Kidney epithelial cell (primary cell): ENCODE measurements at regions not wholly inside any gene's neighbourhood (a gene's known extent, or its start where the extent isn't known, plus 50 kb on each side); places are given as distances from the start of the nearest gene placed in this dataset.
"Not testable (repeated sequence)": the region's sequence is repeated elsewhere in the genome, so short reads cannot be mapped to it uniquely, and the experiment has no call there.

Experiments used
- DNase-seq: peaks from one replicate; pipeline ENCODE4 v3.0.0-alpha.2; 2010; ENCODE audit warnings: low read depth
- H3K27me3 ChIP-seq: 2 replicates; pipeline ENCODE4 v1.6.0; 2011; ENCODE audit warnings: low read length; ENCODE audit not compliant: control insufficient read depth, insufficient read depth
- H3K36me3 ChIP-seq: 2 replicates; pipeline ENCODE4 v1.5.1; 2011; ENCODE audit warnings: low read length; ENCODE audit not compliant: control insufficient read depth, insufficient read depth
- H3K4me3 ChIP-seq: 2 replicates; pipeline ENCODE4 v1.5.1; 2011; ENCODE audit warnings: low read depth, mild to moderate bottlenecking, control low read depth, low read length
- CTCF ChIP-seq: IDR thresholded peaks from 2 replicates; pipeline ENCODE4 v1.5.1; 2011; ENCODE audit warnings: mild to moderate bottlenecking, moderate library complexity, low read length, control low read depth, inconsistent platforms; ENCODE audit not compliant: insufficient read depth, poor library complexity, severe bottlenecking

- no peak for DNase-seq
- TF ChIP-seq CTCF = no peak
- H3K27me3 ChIP-seq = no peaks in the 10 kb centered on the region
- H3K36me3 ChIP-seq = no peaks in the 10 kb centered on the region
- H3K4me3 ChIP-seq = no peak overlapping the region
Measured at GRCh38 chr2:194464964-194465638, 1191.9 kb upstream of the SLC39A10 start.

- not testable (repeated sequence) for H3K4me3 ChIP-seq
Measured at GRCh38 chr2:194462883-194463282, 1194.1 kb upstream of the SLC39A10 start.

GRCh38 chr2:194455358-194455757, 1201.7 kb upstream of the SLC39A10 start:
- no peak for TF ChIP-seq CTCF
- Histone ChIP-seq H3K36me3 (no peaks in the 10 kb centered on the region), H3K27me3 (no peaks in the 10 kb centered on the region), H3K4me3 (no peak overlapping the region)
- no peak for DNase-seq

More at GRCh38 chr2:194462883-194463282, 1194.1 kb upstream of the SLC39A10 start:
- DNase-seq, H3K27me3 ChIP-seq, H3K36me3 ChIP-seq: not testable (repeated sequence)

- H3K36me3 ChIP-seq = no peaks in the 10 kb centered on the region
- H3K27me3 ChIP-seq = no peaks in the 10 kb centered on the region
- DNase-seq = no peak
- no peak overlapping the region for H3K4me3 ChIP-seq
- no peak for TF ChIP-seq CTCF
Measured at GRCh38 chr2:194452504-194452903, 1204.5 kb upstream of the SLC39A10 start.

GRCh38 chr2:194445226-194445625, 1211.8 kb upstream of the SLC39A10 start:
- no peak for DNase-seq
- H3K27me3 ChIP-seq = no peaks in the 10 kb centered on the region
- H3K36me3 ChIP-seq = no peaks in the 10 kb centered on the region
- H3K4me3 ChIP-seq = no peak overlapping the region
- no peak for TF ChIP-seq CTCF

- DNase-seq = no peak
- no peak for TF ChIP-seq CTCF
- Histone ChIP-seq H3K36me3 (no peaks in the 10 kb centered on the region), H3K27me3 (no peaks in the 10 kb centered on the region), H3K4me3 (no peak overlapping the region)
Measured at GRCh38 chr2:194443926-194444325, 1213.1 kb upstream of the SLC39A10 start.
